Putamen (tissue), 1 donor: ENCODE measurements at regions not wholly inside any gene's neighbourhood (a gene's known extent, or its start where the extent isn't known, plus 50 kb on each side); places are given as distances from the start of the nearest gene placed in this dataset.
"Not testable (repeated sequence)": the region's sequence is repeated elsewhere in the genome, so short reads cannot be mapped to it uniquely, and the experiment has no call there.

Experiments
- DNase-seq: peaks from one replicate; pipeline ENCODE4 v3.0.0-alpha.2; 2016; ENCODE audit warnings: low spot score

GRCh38 chr6:77324866-77325265 lies 138.4 kb downstream of the HTR1B start:
- no peak for DNase-seq

GRCh38 chr6:77322604-77323003 lies 140.7 kb downstream of the HTR1B start:
- DNase-seq: no peak

- no peak for DNase-seq
These were observed 145.0 kb downstream of the HTR1B start for GRCh38 chr6:77318256-77318655.

GRCh38 chr6:77313595-77313994 lies 149.7 kb downstream of the HTR1B start:
- no peak for DNase-seq

GRCh38 chr6:77299931-77300330 lies 163.4 kb downstream of the HTR1B start:
- DNase-seq: no peak

- no peak for DNase-seq
These were observed 165.0 kb downstream of the HTR1B start for GRCh38 chr6:77298283-77298682.

- DNase-seq: no peak
These were observed 170.4 kb downstream of the HTR1B start for GRCh38 chr6:77292564-77293546.

- no peak for DNase-seq
These were observed 172.5 kb downstream of the HTR1B start for GRCh38 chr6:77290798-77291197.

GRCh38 chr6:77286541-77286940 lies 176.8 kb downstream of the HTR1B start:
- no peak for DNase-seq

- no peak for DNase-seq
These were observed 189.4 kb downstream of the HTR1B start for GRCh38 chr6:77273929-77274328.

- DNase-seq: no peak
These were observed 198.3 kb downstream of the HTR1B start for GRCh38 chr6:77264970-77265369.

- DNase-seq: no peak
These were observed 200.3 kb downstream of the HTR1B start for GRCh38 chr6:77263003-77263402.

- not testable (repeated sequence) for DNase-seq
These were observed 211.5 kb downstream of the HTR1B start for GRCh38 chr6:77251801-77252200.

GRCh38 chr6:77249560-77249959 lies 213.7 kb downstream of the HTR1B start:
- DNase-seq: no peak

- DNase-seq: no peak
These were observed 218.3 kb downstream of the HTR1B start for GRCh38 chr6:77245026-77245425.

GRCh38 chr6:77231438-77232305 lies 231.6 kb downstream of the HTR1B start:
- no peak for DNase-seq

GRCh38 chr6:77228279-77228678 lies 235.0 kb downstream of the HTR1B start:
- no peak for DNase-seq

- no peak for DNase-seq
These were observed 245.4 kb downstream of the HTR1B start for GRCh38 chr6:77217896-77218295.

GRCh38 chr6:77205936-77206335 lies 257.4 kb downstream of the HTR1B start:
- no peak for DNase-seq

GRCh38 chr6:77204555-77204954 lies 258.7 kb downstream of the HTR1B start:
- no peak for DNase-seq

- DNase-seq: no peak
These were observed 279.8 kb downstream of the HTR1B start for GRCh38 chr6:77183447-77183846.

- DNase-seq: no peak
These were observed 281.5 kb downstream of the HTR1B start for GRCh38 chr6:77181749-77182148.

- DNase-seq: no peak
These were observed 283.0 kb downstream of the HTR1B start for GRCh38 chr6:77180326-77180725.
